ENCODE measurements at regions not wholly inside any gene's neighbourhood (a gene's known extent, or its start where the extent isn't known, plus 50 kb on each side); places are given as distances from the start of the nearest gene placed in this dataset.
"Not testable (repeated sequence)": the region's sequence is repeated elsewhere in the genome, so short reads cannot be mapped to it uniquely, and the experiment has no call there.

- DNase-seq (ENCODE audit: insufficient read length, low spot score), result no peak
- no peak for FAIRE-seq
These were observed 171.0 kb upstream of the NANOGP8 start for GRCh38 chr15:35256141-35256540.

GRCh38 chr15:35254908-35255307, 169.8 kb upstream of the NANOGP8 start:
- FAIRE-seq; DNase-seq (ENCODE audit: insufficient read length, low spot score): not testable (repeated sequence)

More at GRCh38 chr15:35256141-35256540, 171.0 kb upstream of the NANOGP8 start:
- TF ChIP-seq POU2F2 (IDR thresholded peaks at IDR 0.05; ENCODE audit: low read depth, low read length) (no peak), SPI1 (IDR thresholded peaks at IDR 0.05; ENCODE audit: low read depth, low read length) (no peak), PAX5 (IDR thresholded peaks at IDR 0.05; ENCODE audit: insufficient read depth, low read length, severe bottlenecking) (no peak), POLR2A (IDR thresholded peaks at IDR 0.05; ENCODE audit: low read depth, low read length) (no peak), TAF1 (IDR thresholded peaks at IDR 0.05; ENCODE audit: low read depth, low read length) (no peak), POLR2AphosphoS5 (IDR thresholded peaks at IDR 0.05; ENCODE audit: low read depth, low read length) (no peak)

- FAIRE-seq (no peak), DNase-seq (ENCODE audit: insufficient read length, low spot score) (no peak)
- TF ChIP-seq POLR2AphosphoS5 (IDR thresholded peaks at IDR 0.05; ENCODE audit: low read depth, low read length) (no peak), POU2F2 (IDR thresholded peaks at IDR 0.05; ENCODE audit: low read depth, low read length) (no peak), POLR2A (IDR thresholded peaks at IDR 0.05; ENCODE audit: low read depth, low read length) (no peak), TAF1 (IDR thresholded peaks at IDR 0.05; ENCODE audit: low read depth, low read length) (no peak), SPI1 (IDR thresholded peaks at IDR 0.05; ENCODE audit: low read depth, low read length) (no peak), PAX5 (IDR thresholded peaks at IDR 0.05; ENCODE audit: insufficient read depth, low read length, severe bottlenecking) (no peak)
These were observed 169.0 kb upstream of the NANOGP8 start for GRCh38 chr15:35254062-35254461.

GRCh38 chr15:35252351-35252865, 167.3 kb upstream of the NANOGP8 start:
- FAIRE-seq (peak; percentile 26), DNase-seq (ENCODE audit: insufficient read length, low spot score) (no peak)
- TF ChIP-seq POLR2AphosphoS5 (IDR thresholded peaks at IDR 0.05; ENCODE audit: low read depth, low read length) (no peak), SPI1 (IDR thresholded peaks at IDR 0.05; ENCODE audit: low read depth, low read length) (no peak), PAX5 (IDR thresholded peaks at IDR 0.05; ENCODE audit: insufficient read depth, low read length, severe bottlenecking) (no peak), TAF1 (IDR thresholded peaks at IDR 0.05; ENCODE audit: low read depth, low read length) (no peak), POU2F2 (IDR thresholded peaks at IDR 0.05; ENCODE audit: low read depth, low read length) (no peak), POLR2A (IDR thresholded peaks at IDR 0.05; ENCODE audit: low read depth, low read length) (no peak)

GRCh38 chr15:35247150-35247549, 162.1 kb upstream of the NANOGP8 start:
- DNase-seq (ENCODE audit: insufficient read length, low spot score) (no peak), FAIRE-seq (no peak)
- no peak for TF ChIP-seq SPI1 (IDR thresholded peaks at IDR 0.05; ENCODE audit: low read depth, low read length)
- TF ChIP-seq TAF1 (IDR thresholded peaks at IDR 0.05; ENCODE audit: low read depth, low read length), result no peak
- TF ChIP-seq PAX5 (IDR thresholded peaks at IDR 0.05; ENCODE audit: insufficient read depth, low read length, severe bottlenecking), result no peak
- no peak for TF ChIP-seq POU2F2 (IDR thresholded peaks at IDR 0.05; ENCODE audit: low read depth, low read length)

GRCh38 chr15:35246451-35246850, 161.4 kb upstream of the NANOGP8 start:
- FAIRE-seq, result no peak
- no peak for DNase-seq (ENCODE audit: insufficient read length, low spot score)
- TF ChIP-seq SPI1 (IDR thresholded peaks at IDR 0.05; ENCODE audit: low read depth, low read length), result no peak
- TF ChIP-seq POLR2A (IDR thresholded peaks at IDR 0.05; ENCODE audit: low read depth, low read length), result no peak
- no peak for TF ChIP-seq POLR2AphosphoS5 (IDR thresholded peaks at IDR 0.05; ENCODE audit: low read depth, low read length)
- TF ChIP-seq POU2F2 (IDR thresholded peaks at IDR 0.05; ENCODE audit: low read depth, low read length), result no peak
- no peak for TF ChIP-seq PAX5 (IDR thresholded peaks at IDR 0.05; ENCODE audit: insufficient read depth, low read length, severe bottlenecking)
- TF ChIP-seq TAF1 (IDR thresholded peaks at IDR 0.05; ENCODE audit: low read depth, low read length), result no peak

GRCh38 chr15:35245681-35246080, 160.6 kb upstream of the NANOGP8 start:
- not testable (repeated sequence) for DNase-seq (ENCODE audit: insufficient read length, low spot score); FAIRE-seq

GRCh38 chr15:35244227-35244626, 159.1 kb upstream of the NANOGP8 start:
- TF ChIP-seq POU2F2 (IDR thresholded peaks at IDR 0.05; ENCODE audit: low read depth, low read length), result no peak
- no peak for TF ChIP-seq SPI1 (IDR thresholded peaks at IDR 0.05; ENCODE audit: low read depth, low read length)
- no peak for TF ChIP-seq TAF1 (IDR thresholded peaks at IDR 0.05; ENCODE audit: low read depth, low read length)
- no peak for TF ChIP-seq POLR2A (IDR thresholded peaks at IDR 0.05; ENCODE audit: low read depth, low read length)
- TF ChIP-seq PAX5 (IDR thresholded peaks at IDR 0.05; ENCODE audit: insufficient read depth, low read length, severe bottlenecking), result no peak
- TF ChIP-seq POLR2AphosphoS5 (IDR thresholded peaks at IDR 0.05; ENCODE audit: low read depth, low read length), result no peak
- DNase-seq (ENCODE audit: insufficient read length, low spot score) (no peak), FAIRE-seq (no peak)

- FAIRE-seq, result no peak
- DNase-seq (ENCODE audit: insufficient read length, low spot score), result no peak
- TF ChIP-seq SPI1 (IDR thresholded peaks at IDR 0.05; ENCODE audit: low read depth, low read length) (no peak), POU2F2 (IDR thresholded peaks at IDR 0.05; ENCODE audit: low read depth, low read length) (no peak), TAF1 (IDR thresholded peaks at IDR 0.05; ENCODE audit: low read depth, low read length) (no peak), POLR2A (IDR thresholded peaks at IDR 0.05; ENCODE audit: low read depth, low read length) (no peak), PAX5 (IDR thresholded peaks at IDR 0.05; ENCODE audit: insufficient read depth, low read length, severe bottlenecking) (no peak), POLR2AphosphoS5 (IDR thresholded peaks at IDR 0.05; ENCODE audit: low read depth, low read length) (no peak)
These were observed 158.7 kb upstream of the NANOGP8 start for GRCh38 chr15:35243758-35244157.

- DNase-seq (ENCODE audit: insufficient read length, low spot score); FAIRE-seq: not testable (repeated sequence)
These were observed 154.6 kb upstream of the NANOGP8 start for GRCh38 chr15:35239693-35240092.

- FAIRE-seq; DNase-seq (ENCODE audit: insufficient read length, low spot score): not testable (repeated sequence)
These were observed 153.4 kb upstream of the NANOGP8 start for GRCh38 chr15:35238448-35238847.
